WTC11 (cell line): ENCODE measurements at regions not wholly inside any gene's neighbourhood (a gene's known extent, or its start where the extent isn't known, plus 50 kb on each side); places are given as distances from the start of the nearest gene placed in this dataset.

Source experiments
- ATAC-seq: fragments of 200-7000 bp; cut with Tn5 transposase; 2 replicates; pipeline ENCODE4 v1.10.0; 2021; ENCODE audit warnings: mild to moderate bottlenecking, moderate library complexity
- CTCF ChIA-PET: fragments of 300-600 bp; sonication (Branson Sonifier 250); formaldehyde crosslinking; loops from one replicate; lab custom pipeline; 2021; ENCODE audit warnings: antibody characterized with exemption; lab: Charles Lee
- POLR2A ChIA-PET: fragments of 350-600 bp; sonication (Branson Sonifier 250); formaldehyde crosslinking; loops from one replicate; lab custom pipeline; 2021; ENCODE audit warnings: antibody characterized with exemption; lab: Charles Lee
- DNase-seq: peaks from one replicate; pipeline ENCODE4 v3.0.0; 2021; ENCODE audit warnings: low spot score
- H3K27ac Mint-ChIP-seq: 2 replicates; pipeline ENCODE4 v1.8.0; 2021; ENCODE audit warnings: mixed read lengths
- H3K27me3 Mint-ChIP-seq: 2 replicates; pipeline ENCODE4 v1.8.0; 2021; ENCODE audit warnings: low read depth, mild to moderate bottlenecking, moderate library complexity, mixed read lengths
- H3K36me3 Mint-ChIP-seq: 2 replicates; pipeline ENCODE4 v1.8.0; 2021; ENCODE audit warnings: mixed read lengths
- H3K4me1 Mint-ChIP-seq: 2 replicates; pipeline ENCODE4 v1.8.0; 2022; ENCODE audit warnings: mixed read lengths
- H3K4me3 Mint-ChIP-seq: 2 replicates; pipeline ENCODE4 v1.8.0; 2021; ENCODE audit warnings: mild to moderate bottlenecking, moderate library complexity, mixed read lengths
- H3K9me3 Mint-ChIP-seq: 2 replicates; pipeline ENCODE4 v1.8.0; 2021; ENCODE audit warnings: mixed read lengths
- CTCF ChIP-seq: fragments of 200-600 bp; IDR thresholded peaks from 2 replicates; pipeline ENCODE4 v1.8.0; 2022; ENCODE audit warnings: antibody characterized with exemption
- ERG ChIP-seq: fragments of 250-450 bp; sonication (Bioruptor Pico); IDR thresholded peaks from 2 replicates; pipeline ENCODE4 v1.8.0; 2021; ENCODE audit warnings: mild to moderate bottlenecking
- ETV6 ChIP-seq: sonication (generic); formaldehyde crosslinking; IDR thresholded peaks from 2 replicates; pipeline ENCODE4 v1.8.1; 2022; ENCODE audit warnings: mild to moderate bottlenecking, missing genetic modification reagents
- GRHL2 ChIP-seq: fragments of 250-450 bp; sonication (Bioruptor Pico); IDR thresholded peaks from 2 replicates; pipeline ENCODE4 v1.8.0; 2022; ENCODE audit warnings: mild to moderate bottlenecking, moderate library complexity; ENCODE audit not compliant: insufficient replicate concordance, severe bottlenecking
- JUN ChIP-seq: sonication (generic); formaldehyde crosslinking; IDR thresholded peaks from 2 replicates; pipeline ENCODE4 v1.8.0; 2023; ENCODE audit warnings: mild to moderate bottlenecking, missing genetic modification reagents
- NFATC4 ChIP-seq: fragments of 250-450 bp; sonication (Bioruptor Pico); IDR thresholded peaks from 2 replicates; pipeline ENCODE4 v1.9.0; 2021; ENCODE audit warnings: mild to moderate bottlenecking
- NR3C1 ChIP-seq: sonication (generic); formaldehyde crosslinking; conservative IDR thresholded peaks from 2 replicates; pipeline ENCODE4 v1.8.1; 2023; ENCODE audit warnings: low read depth, mild to moderate bottlenecking, missing genetic modification reagents
- OVOL2 ChIP-seq: fragments of 250-450 bp; sonication (Bioruptor Pico); IDR thresholded peaks from 2 replicates; pipeline ENCODE4 v1.9.0; 2021; ENCODE audit warnings: mild to moderate bottlenecking, borderline replicate concordance
- PRRX2 ChIP-seq: fragments of 250-450 bp; sonication (Bioruptor Pico); IDR thresholded peaks from 2 replicates; pipeline ENCODE4 v1.8.0; 2021; ENCODE audit warnings: mild to moderate bottlenecking
- RELA ChIP-seq: sonication (generic); formaldehyde crosslinking; IDR thresholded peaks from 2 replicates; pipeline ENCODE4 v1.8.1; 2022; ENCODE audit warnings: missing genetic modification reagents, mild to moderate bottlenecking, borderline replicate concordance
- SOX15 ChIP-seq: fragments of 250-450 bp; sonication (Bioruptor Pico); IDR thresholded peaks from 2 replicates; pipeline ENCODE4 v1.9.0; 2021; ENCODE audit warnings: mild to moderate bottlenecking
- SP1 ChIP-seq: sonication (generic); formaldehyde crosslinking; conservative IDR thresholded peaks from 2 replicates; pipeline ENCODE4 v1.8.1; 2022; ENCODE audit warnings: missing genetic modification reagents
- TCF7 ChIP-seq: sonication (generic); formaldehyde crosslinking; IDR thresholded peaks from 2 replicates; pipeline ENCODE4 v1.8.0; 2022; ENCODE audit warnings: mild to moderate bottlenecking, low read depth, missing genetic modification reagents, moderate library complexity
- TEAD4 ChIP-seq: sonication (generic); formaldehyde crosslinking; IDR thresholded peaks from 2 replicates; pipeline ENCODE4 v1.8.0; 2022; ENCODE audit warnings: mild to moderate bottlenecking, missing genetic modification reagents
- ZNF121 ChIP-seq: sonication (generic); formaldehyde crosslinking; IDR thresholded peaks from 2 replicates; pipeline ENCODE4 v1.8.0; 2023; ENCODE audit warnings: missing genetic modification reagents
- ZNF219 ChIP-seq: sonication (generic); formaldehyde crosslinking; IDR thresholded peaks from 2 replicates; pipeline ENCODE4 v1.8.0; 2023; ENCODE audit warnings: missing genetic modification reagents, mild to moderate bottlenecking, borderline replicate concordance
- ZNF232 ChIP-seq: sonication (generic); formaldehyde crosslinking; IDR thresholded peaks from 2 replicates; pipeline ENCODE4 v1.8.0; 2022; ENCODE audit warnings: mild to moderate bottlenecking, missing genetic modification reagents
- ZSCAN18 ChIP-seq: fragments of 250-450 bp; sonication (Bioruptor Pico); IDR thresholded peaks from 2 replicates; pipeline ENCODE4 v2.1.2; 2022; ENCODE audit warnings: mild to moderate bottlenecking, moderate library complexity
- TF ChIP-seq, protein P1 (sequence below): sonication (generic); formaldehyde crosslinking; IDR thresholded peaks from 2 replicates; pipeline ENCODE4 v1.8.1; 2023; ENCODE audit warnings: mild to moderate bottlenecking, missing genetic modification reagents, moderate library complexity
- TF ChIP-seq, protein P2 (sequence below): fragments of 250-450 bp; sonication (Bioruptor Pico); IDR thresholded peaks from 2 replicates; pipeline ENCODE4 v1.9.0; 2021; ENCODE audit warnings: mild to moderate bottlenecking, borderline replicate concordance
- TF ChIP-seq, protein P3 (sequence below): sonication (generic); formaldehyde crosslinking; IDR thresholded peaks from 2 replicates; pipeline ENCODE4 v1.8.1; 2023; ENCODE audit warnings: mild to moderate bottlenecking, missing genetic modification reagents

DNA sequence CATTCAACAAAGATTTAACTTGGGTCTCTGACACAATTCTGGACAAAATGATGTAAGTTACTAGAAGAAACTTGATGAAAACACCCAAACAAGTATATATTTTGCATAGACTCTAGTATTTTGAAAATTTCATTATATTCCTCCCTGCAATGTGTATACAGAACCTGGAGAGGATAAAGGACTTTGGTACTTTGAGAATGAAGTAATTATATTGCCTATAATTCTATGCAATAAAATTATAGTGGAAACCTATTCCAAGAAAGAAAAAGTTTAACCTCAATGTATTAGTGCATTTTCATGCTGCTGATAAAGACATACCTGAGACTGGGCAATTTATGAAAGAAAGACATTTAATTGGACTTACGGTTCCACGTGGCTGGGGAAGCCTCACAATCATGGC, 1146.1 kb downstream of the KCNT2 start (continued):
- TF ChIP-seq CTCF (no peak), ZNF219 (no peak), ETV6 (CRISPR knock-in tag) (no peak), RELA (CRISPR knock-in tag) (no peak), ERG (CRISPR knock-in tag) (no peak), ZNF232 (no peak), OVOL2 (CRISPR knock-in tag) (no peak), NFATC4 (no peak)
- TF ChIP-seq, protein P1, sequence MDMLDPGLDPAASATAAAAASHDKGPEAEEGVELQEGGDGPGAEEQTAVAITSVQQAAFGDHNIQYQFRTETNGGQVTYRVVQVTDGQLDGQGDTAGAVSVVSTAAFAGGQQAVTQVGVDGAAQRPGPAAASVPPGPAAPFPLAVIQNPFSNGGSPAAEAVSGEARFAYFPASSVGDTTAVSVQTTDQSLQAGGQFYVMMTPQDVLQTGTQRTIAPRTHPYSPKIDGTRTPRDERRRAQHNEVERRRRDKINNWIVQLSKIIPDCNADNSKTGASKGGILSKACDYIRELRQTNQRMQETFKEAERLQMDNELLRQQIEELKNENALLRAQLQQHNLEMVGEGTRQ (CRISPR knock-in tag) = no peak

DNA sequence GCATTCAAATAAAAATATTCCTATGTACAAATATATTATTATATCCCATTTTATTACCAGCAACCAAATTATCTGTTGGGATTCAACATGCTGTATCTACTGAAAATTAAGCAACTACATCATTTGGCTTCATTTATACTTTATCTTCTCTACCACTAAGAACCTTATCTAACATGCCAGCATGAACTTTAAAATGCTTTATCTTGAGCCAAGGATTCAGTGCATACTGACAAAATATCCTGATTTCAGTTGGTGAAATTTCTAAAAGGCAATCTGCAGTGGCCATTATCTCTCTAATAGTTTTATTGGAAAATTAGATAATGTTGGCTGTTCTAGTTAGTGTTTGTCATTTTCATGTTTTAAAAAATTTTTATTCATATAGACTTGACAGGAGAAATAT, 1149.9 kb downstream of the KCNT2 start:
- no peak for ATAC-seq
- no peak overlapping the region for H3K27ac Mint-ChIP-seq

DNA sequence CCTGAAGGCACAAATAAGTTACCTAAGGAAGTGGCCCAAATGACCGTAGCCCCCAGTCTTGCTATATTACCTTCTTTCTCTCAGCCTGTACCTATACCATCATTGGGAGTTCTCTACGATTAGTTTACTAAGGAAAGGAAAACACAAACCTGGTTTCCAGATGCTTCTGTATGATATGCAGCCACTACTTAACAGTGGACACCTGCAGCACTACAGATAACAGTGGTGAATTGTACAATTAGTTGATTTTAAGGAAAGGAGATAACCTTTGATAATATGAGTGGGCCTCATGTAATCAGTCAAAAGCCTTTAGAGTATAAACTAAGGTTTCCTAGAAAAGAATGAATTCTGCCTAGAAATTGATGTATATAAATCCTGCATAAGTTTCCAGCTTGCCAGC, 1157.4 kb downstream of the KCNT2 start:
- H3K4me1 Mint-ChIP-seq = peaks cover 28% of the 10 kb centered on the region
- ChIA-PET POLR2A (no interaction called here), CTCF (no interaction called here)
- TF ChIP-seq, protein P2, sequence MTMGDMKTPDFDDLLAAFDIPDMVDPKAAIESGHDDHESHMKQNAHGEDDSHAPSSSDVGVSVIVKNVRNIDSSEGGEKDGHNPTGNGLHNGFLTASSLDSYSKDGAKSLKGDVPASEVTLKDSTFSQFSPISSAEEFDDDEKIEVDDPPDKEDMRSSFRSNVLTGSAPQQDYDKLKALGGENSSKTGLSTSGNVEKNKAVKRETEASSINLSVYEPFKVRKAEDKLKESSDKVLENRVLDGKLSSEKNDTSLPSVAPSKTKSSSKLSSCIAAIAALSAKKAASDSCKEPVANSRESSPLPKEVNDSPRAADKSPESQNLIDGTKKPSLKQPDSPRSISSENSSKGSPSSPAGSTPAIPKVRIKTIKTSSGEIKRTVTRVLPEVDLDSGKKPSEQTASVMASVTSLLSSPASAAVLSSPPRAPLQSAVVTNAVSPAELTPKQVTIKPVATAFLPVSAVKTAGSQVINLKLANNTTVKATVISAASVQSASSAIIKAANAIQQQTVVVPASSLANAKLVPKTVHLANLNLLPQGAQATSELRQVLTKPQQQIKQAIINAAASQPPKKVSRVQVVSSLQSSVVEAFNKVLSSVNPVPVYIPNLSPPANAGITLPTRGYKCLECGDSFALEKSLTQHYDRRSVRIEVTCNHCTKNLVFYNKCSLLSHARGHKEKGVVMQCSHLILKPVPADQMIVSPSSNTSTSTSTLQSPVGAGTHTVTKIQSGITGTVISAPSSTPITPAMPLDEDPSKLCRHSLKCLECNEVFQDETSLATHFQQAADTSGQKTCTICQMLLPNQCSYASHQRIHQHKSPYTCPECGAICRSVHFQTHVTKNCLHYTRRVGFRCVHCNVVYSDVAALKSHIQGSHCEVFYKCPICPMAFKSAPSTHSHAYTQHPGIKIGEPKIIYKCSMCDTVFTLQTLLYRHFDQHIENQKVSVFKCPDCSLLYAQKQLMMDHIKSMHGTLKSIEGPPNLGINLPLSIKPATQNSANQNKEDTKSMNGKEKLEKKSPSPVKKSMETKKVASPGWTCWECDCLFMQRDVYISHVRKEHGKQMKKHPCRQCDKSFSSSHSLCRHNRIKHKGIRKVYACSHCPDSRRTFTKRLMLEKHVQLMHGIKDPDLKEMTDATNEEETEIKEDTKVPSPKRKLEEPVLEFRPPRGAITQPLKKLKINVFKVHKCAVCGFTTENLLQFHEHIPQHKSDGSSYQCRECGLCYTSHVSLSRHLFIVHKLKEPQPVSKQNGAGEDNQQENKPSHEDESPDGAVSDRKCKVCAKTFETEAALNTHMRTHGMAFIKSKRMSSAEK (CRISPR knock-in tag) = no peak
- TF ChIP-seq TCF7 (no peak), SP1 (no peak), NR3C1 (CRISPR knock-in tag) (no peak)
- peaks cover 33% of the 10 kb centered on the region for H3K9me3 Mint-ChIP-seq
- peaks cover 21% of the 10 kb centered on the region for H3K36me3 Mint-ChIP-seq
- ATAC-seq (no peak), DNase-seq (no peak)
- no peaks in the 10 kb centered on the region for H3K27me3 Mint-ChIP-seq
- H3K27ac Mint-ChIP-seq = peak overlapping the region; percentile 44; the same call in 1 of the 2 replicates
- no peak overlapping the region for H3K4me3 Mint-ChIP-seq

More for the DNA sequence above, 1149.9 kb downstream of the KCNT2 start:
- peaks cover 13% of the 10 kb centered on the region for H3K9me3 Mint-ChIP-seq
- DNase-seq = no peak
- H3K36me3 Mint-ChIP-seq = peaks cover 3% of the 10 kb centered on the region; the same call in 1 of the 2 replicates
- H3K27me3 Mint-ChIP-seq = no peaks in the 10 kb centered on the region
- ChIA-PET CTCF (no interaction called here), POLR2A (no interaction called here)
- H3K4me1 Mint-ChIP-seq = no peaks in the 10 kb centered on the region
- no peak overlapping the region for H3K4me3 Mint-ChIP-seq
- TF ChIP-seq JUN = no peak
- no peak for TF ChIP-seq SOX15 (CRISPR knock-in tag)
- TF ChIP-seq, protein P3, sequence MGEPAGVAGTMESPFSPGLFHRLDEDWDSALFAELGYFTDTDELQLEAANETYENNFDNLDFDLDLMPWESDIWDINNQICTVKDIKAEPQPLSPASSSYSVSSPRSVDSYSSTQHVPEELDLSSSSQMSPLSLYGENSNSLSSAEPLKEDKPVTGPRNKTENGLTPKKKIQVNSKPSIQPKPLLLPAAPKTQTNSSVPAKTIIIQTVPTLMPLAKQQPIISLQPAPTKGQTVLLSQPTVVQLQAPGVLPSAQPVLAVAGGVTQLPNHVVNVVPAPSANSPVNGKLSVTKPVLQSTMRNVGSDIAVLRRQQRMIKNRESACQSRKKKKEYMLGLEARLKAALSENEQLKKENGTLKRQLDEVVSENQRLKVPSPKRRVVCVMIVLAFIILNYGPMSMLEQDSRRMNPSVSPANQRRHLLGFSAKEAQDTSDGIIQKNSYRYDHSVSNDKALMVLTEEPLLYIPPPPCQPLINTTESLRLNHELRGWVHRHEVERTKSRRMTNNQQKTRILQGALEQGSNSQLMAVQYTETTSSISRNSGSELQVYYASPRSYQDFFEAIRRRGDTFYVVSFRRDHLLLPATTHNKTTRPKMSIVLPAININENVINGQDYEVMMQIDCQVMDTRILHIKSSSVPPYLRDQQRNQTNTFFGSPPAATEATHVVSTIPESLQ = no peak
- no peak for TF ChIP-seq ZNF219
- no peak for TF ChIP-seq TEAD4
- TF ChIP-seq ZSCAN18 = no peak
- no peak for TF ChIP-seq PRRX2 (CRISPR knock-in tag)
- TF ChIP-seq GRHL2 (CRISPR knock-in tag) = no peak
- no peak for TF ChIP-seq ZNF121 (CRISPR knock-in tag)
